ENCODE measurements at regions not wholly inside any gene's neighbourhood (a gene's known extent, or its start where the extent isn't known, plus 50 kb on each side); places are given as distances from the start of the nearest gene placed in this dataset.
"Not testable (repeated sequence)": the region's sequence is repeated elsewhere in the genome, so short reads cannot be mapped to it uniquely, and the experiment has no call there.

DNA sequence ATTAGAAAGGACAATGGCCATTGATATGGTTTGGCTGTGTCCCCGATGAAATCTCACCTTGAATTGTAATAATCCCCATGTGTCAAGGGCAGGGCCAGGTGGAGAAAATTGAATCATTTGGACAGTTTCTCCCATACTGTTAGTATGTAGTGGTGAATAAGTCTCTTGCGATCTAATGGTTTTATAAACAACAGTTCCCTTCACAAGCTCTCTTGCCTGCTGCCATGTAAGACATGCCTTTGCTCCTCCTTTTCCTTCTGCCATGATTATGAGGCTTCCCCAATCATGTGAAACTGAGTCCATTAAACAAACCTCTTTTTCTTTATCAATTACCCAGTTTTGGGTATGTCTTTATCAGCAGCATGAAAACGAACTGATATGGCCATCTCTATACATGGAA, 302.7 kb downstream of the SFMBT2 start:
- Histone ChIP-seq H3K4me3 (no peak overlapping the region), H3K27me3 (no peaks in the 10 kb centered on the region), H3K9me3 (no peaks in the 10 kb centered on the region), H3K27ac (no peak overlapping the region), H3K4me1 (ENCODE audit: insufficient read depth) (no peaks in the 10 kb centered on the region), H3K36me3 (no peaks in the 10 kb centered on the region)
- WGBS, 3 donors, result 93% methylated on average over 3 of the region's 3 CpGs
- no peak for DNase-seq
- intact Hi-C loops (cut with DNase I), result no loop called here
- no peak for TF ChIP-seq EP300 (IDR thresholded peaks at IDR 0.05)

DNA sequence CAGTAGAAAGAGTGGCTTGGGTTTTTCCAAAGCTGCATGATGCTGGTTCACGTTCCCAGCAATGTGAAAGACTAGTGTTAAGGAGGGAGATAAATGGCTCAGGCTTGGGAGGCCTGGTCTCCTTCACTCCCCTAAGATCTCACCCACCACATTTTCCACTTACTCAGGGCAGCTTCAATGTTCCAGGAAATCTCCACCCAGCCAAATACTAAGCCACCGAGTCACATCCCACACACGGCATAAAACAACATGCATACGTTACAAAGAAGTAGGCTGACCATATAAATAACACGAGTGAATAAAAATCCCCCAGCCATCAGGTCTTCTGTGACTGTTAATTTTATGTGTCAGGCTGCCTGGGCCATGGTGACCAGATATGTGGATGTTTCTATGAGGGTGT, 303.5 kb downstream of the SFMBT2 start:
- TF ChIP-seq POLR2A (IDR thresholded peaks at IDR 0.05) (no peak), CTCF (IDR thresholded peaks at IDR 0.05) (no peak), EP300 (IDR thresholded peaks at IDR 0.05) (no peak)
- no peaks in the 10 kb centered on the region for H3K4me1 ChIP-seq (ENCODE audit: insufficient read depth)
- H3K27me3 ChIP-seq, result no peaks in the 10 kb centered on the region
- whole genome bisulfite sequencing, 3 donors, result 58 to 77% (median 70%) methylated on average over 5 of the region's 5 CpGs
- DNase-seq, result no peak
- intact Hi-C loops (cut with DNase I), result no loop called here
- no peaks in the 10 kb centered on the region for H3K9me3 ChIP-seq
- no peak overlapping the region for H3K4me3 ChIP-seq
- no peaks in the 10 kb centered on the region for H3K36me3 ChIP-seq
- no peak overlapping the region for H3K27ac ChIP-seq

GRCh38 chr10:7104379-7104778, 306.5 kb downstream of the SFMBT2 start:
- H3K36me3 ChIP-seq; H3K9me3 ChIP-seq; intact Hi-C loops (cut with DNase I); DNase-seq; H3K4me1 ChIP-seq (ENCODE audit: insufficient read depth); H3K27me3 ChIP-seq; H3K4me3 ChIP-seq; H3K27ac ChIP-seq: not testable (repeated sequence)
- 93 to 94% (median 94%) methylated on average over 1 of the region's 1 CpG for WGBS, 3 donors

GRCh38 chr10:7102557-7103349, 308.1 kb downstream of the SFMBT2 start:
- Histone ChIP-seq H3K4me3 (no peak overlapping the region), H3K27me3 (no peaks in the 10 kb centered on the region), H3K9me3 (no peaks in the 10 kb centered on the region), H3K4me1 (ENCODE audit: insufficient read depth) (no peaks in the 10 kb centered on the region), H3K36me3 (no peaks in the 10 kb centered on the region), H3K27ac (no peak overlapping the region)
- WGBS, 3 donors, result 75 to 83% (median 80%) methylated on average over 7 of the region's 7 CpGs
- intact Hi-C loops (cut with DNase I), result no loop called here
- TF ChIP-seq CTCF (IDR thresholded peaks at IDR 0.05) (no peak), POLR2A (IDR thresholded peaks at IDR 0.05) (no peak), EP300 (IDR thresholded peaks at IDR 0.05) (no peak)
- DNase-seq, result no peak

GRCh38 chr10:7102084-7102483, 308.8 kb downstream of the SFMBT2 start:
- Histone ChIP-seq H3K4me3 (no peak overlapping the region), H3K27ac (no peak overlapping the region), H3K9me3 (no peaks in the 10 kb centered on the region), H3K36me3 (no peaks in the 10 kb centered on the region), H3K27me3 (no peaks in the 10 kb centered on the region), H3K4me1 (ENCODE audit: insufficient read depth) (no peaks in the 10 kb centered on the region)
- 6 to 24% (median 10%) methylated on average over 1 of the region's 1 CpG for WGBS, 3 donors
- DNase-seq, result no peak
- TF ChIP-seq POLR2A (IDR thresholded peaks at IDR 0.05), result no peak
- no peak for TF ChIP-seq CTCF (IDR thresholded peaks at IDR 0.05)
- no peak for TF ChIP-seq EP300 (IDR thresholded peaks at IDR 0.05)
- intact Hi-C loops (cut with DNase I), result no loop called here
